Tibial nerve (tissue), 4 donors: ENCODE measurements at regions not wholly inside any gene's neighbourhood (a gene's known extent, or its start where the extent isn't known, plus 50 kb on each side); places are given as distances from the start of the nearest gene placed in this dataset.

ENCODE experiments used
- DNase-seq, 2 donors: peaks; one replicate each; pipeline ENCODE4 v3.0.0-alpha.2; 2019; ENCODE audit warnings: low spot score in 2 of 2
- H3K27ac ChIP-seq, 4 donors: fragments of 200-600 bp; sonication (generic) in 3 of 4; one replicate each; pipeline ENCODE4 v1.5.1; 2017 to 2019; ENCODE audit warnings: mild to moderate bottlenecking in 1 of 4
- H3K27me3 ChIP-seq, 2 donors: fragments of 200-600 bp; sonication (generic) in 1 of 2; one replicate each; pipeline versions ENCODE4 v1.5.1 to v1.6.0; 2017 to 2019
- H3K36me3 ChIP-seq, 3 donors: fragments of 200-600 bp; sonication (generic); one replicate each; pipeline ENCODE4 v1.5.1; 2018 to 2019
- H3K4me1 ChIP-seq, 4 donors: fragments of 200-600 bp; sonication (generic) in 3 of 4; one replicate each; pipeline ENCODE4 v1.5.1; 2017 to 2019
- H3K4me3 ChIP-seq, 4 donors: fragments of 200-600 bp; sonication (generic) in 3 of 4; one replicate each; pipeline ENCODE4 v1.5.1; 2017 to 2019; ENCODE audit warnings: mild to moderate bottlenecking in 1 of 4, moderate library complexity in 1 of 4
- H3K9me3 ChIP-seq, 4 donors: fragments of 200-600 bp; sonication (generic) in 3 of 4; one replicate each; pipeline ENCODE4 v1.5.1; 2017 to 2019
- CTCF ChIP-seq, 5 experiments: fragments of 200-600 bp in 3 of 5; fragments of 450-650 bp in 2 of 5; sonication (generic) in 3 of 5; IDR thresholded peaks; one replicate each; pipeline ENCODE4 v1.5.1; 2016 to 2019; ENCODE audit warnings: antibody characterized with exemption in 5 of 5, mild to moderate bottlenecking in 3 of 5, moderate library complexity in 2 of 5
- EP300 ChIP-seq, 2 donors: sonication (generic); formaldehyde crosslinking; IDR thresholded peaks; one replicate each; pipeline ENCODE4 v1.6.1; 2017; ENCODE audit warnings: antibody characterized with exemption in 2 of 2, mild to moderate bottlenecking in 1 of 2
- POLR2A ChIP-seq, 2 donors: fragments of 450-650 bp; IDR thresholded peaks; one replicate each; pipeline ENCODE4 v1.6.1; 2017; ENCODE audit warnings: antibody characterized with exemption in 2 of 2, mild to moderate bottlenecking in 2 of 2, moderate library complexity in 2 of 2
- WGBS, 2 donors: methylation state at CpG; one replicate each; pipeline ENCODE4 v1.1.5; 2018; 5-methylcytosine and 5-hydroxymethylcytosine counted together

- no peaks in the 10 kb centered on the region for H3K36me3 ChIP-seq
- TF ChIP-seq EP300 (IDR thresholded peaks at IDR 0.05) = no peak
- TF ChIP-seq CTCF (IDR thresholded peaks at IDR 0.05) = no peak
- no peak for TF ChIP-seq POLR2A (IDR thresholded peaks at IDR 0.05)
Measured at GRCh38 chr13:105446197-105446596, 1089.3 kb downstream of the EFNB2 start.

GRCh38 chr13:105445796-105446195 lies 1089.7 kb downstream of the EFNB2 start:
- Histone ChIP-seq H3K27me3 (no peaks in the 10 kb centered on the region), H3K4me1 (peaks cover 0 to 7% (median 0%) of the 10 kb centered on the region in 4 donors), H3K27ac (no peak overlapping the region), H3K9me3 (no peaks in the 10 kb centered on the region), H3K36me3 (no peaks in the 10 kb centered on the region), H3K4me3 (no peak overlapping the region)
- WGBS, 2 donors = 61 to 63% methylated on average over 4 of the region's 4 CpGs
- DNase-seq = no peak
- no peak for TF ChIP-seq CTCF (IDR thresholded peaks at IDR 0.05)
- no peak for TF ChIP-seq POLR2A (IDR thresholded peaks at IDR 0.05)
- TF ChIP-seq EP300 (IDR thresholded peaks at IDR 0.05) = no peak

More at GRCh38 chr13:105446197-105446596, 1089.3 kb downstream of the EFNB2 start:
- H3K4me3 ChIP-seq = no peak overlapping the region
- H3K4me1 ChIP-seq = peaks cover 0 to 7% (median 0%) of the 10 kb centered on the region in 4 donors
- DNase-seq = no peak
- no peak overlapping the region for H3K27ac ChIP-seq
- H3K9me3 ChIP-seq = no peaks in the 10 kb centered on the region
- H3K27me3 ChIP-seq = no peaks in the 10 kb centered on the region
- 56 to 69% methylated on average over 4 of the region's 4 CpGs for WGBS, 2 donors

GRCh38 chr13:105442949-105443699 lies 1092.3 kb downstream of the EFNB2 start:
- WGBS, 2 donors = 54 to 55% methylated on average over 3 of the region's 3 CpGs

GRCh38 chr13:105442040-105442439 lies 1093.4 kb downstream of the EFNB2 start:
- Histone ChIP-seq H3K27me3 (no peaks in the 10 kb centered on the region), H3K36me3 (no peaks in the 10 kb centered on the region), H3K4me1 (peaks cover 0 to 7% (median 0%) of the 10 kb centered on the region in 4 donors), H3K9me3 (no peaks in the 10 kb centered on the region), H3K27ac (peak overlapping the region in 1 of 4 donors; percentile 39), H3K4me3 (no peak overlapping the region)
- no peak for DNase-seq
- 88 to 93% methylated on average over 3 of the region's 3 CpGs for WGBS, 2 donors
- TF ChIP-seq CTCF (IDR thresholded peaks at IDR 0.05) (no peak), EP300 (IDR thresholded peaks at IDR 0.05) (no peak), POLR2A (IDR thresholded peaks at IDR 0.05) (no peak)

More at GRCh38 chr13:105442949-105443699, 1092.3 kb downstream of the EFNB2 start:
- Histone ChIP-seq H3K4me1 (peaks cover 0 to 7% (median 0%) of the 10 kb centered on the region in 4 donors), H3K9me3 (no peaks in the 10 kb centered on the region), H3K27me3 (no peaks in the 10 kb centered on the region), H3K36me3 (no peaks in the 10 kb centered on the region), H3K27ac (peak overlapping the region in 2 of 4 donors; percentile 33 to 39), H3K4me3 (no peak overlapping the region)
- DNase-seq = peak in 1 of 2 donors; percentile 12
- TF ChIP-seq EP300 (IDR thresholded peaks at IDR 0.05) (peak in 1 of 2 donors; percentile 10), CTCF (IDR thresholded peaks at IDR 0.05) (no peak), POLR2A (IDR thresholded peaks at IDR 0.05) (no peak)

GRCh38 chr13:105441051-105441750 lies 1094.3 kb downstream of the EFNB2 start:
- Histone ChIP-seq H3K4me1 (peaks cover 0 to 7% (median 0%) of the 10 kb centered on the region in 4 donors), H3K36me3 (no peaks in the 10 kb centered on the region), H3K27me3 (no peaks in the 10 kb centered on the region), H3K27ac (no peak overlapping the region), H3K4me3 (no peak overlapping the region), H3K9me3 (no peaks in the 10 kb centered on the region)
- TF ChIP-seq EP300 (IDR thresholded peaks at IDR 0.05) = no peak
- no peak for TF ChIP-seq CTCF (IDR thresholded peaks at IDR 0.05)
- no peak for TF ChIP-seq POLR2A (IDR thresholded peaks at IDR 0.05)
- WGBS, 2 donors = 82 to 83% methylated on average over 9 of the region's 9 CpGs
- no peak for DNase-seq
